HepG2 (cell line): ENCODE measurements at regions not wholly inside any gene's neighbourhood (a gene's known extent, or its start where the extent isn't known, plus 50 kb on each side); places are given as distances from the start of the nearest gene placed in this dataset.

ENCODE experiments used
- CBX1 ChIP-seq: IDR thresholded peaks from one replicate; pipeline ENCODE4 v1.6.1; 2016; ENCODE audit warnings: antibody characterized with exemption, low read depth
- FOXC1 ChIP-seq: sonication (generic); formaldehyde crosslinking; IDR thresholded peaks from 2 replicates; pipeline ENCODE4 v1.8.0; 2022; ENCODE audit warnings: mild to moderate bottlenecking, missing genetic modification reagents, borderline replicate concordance
- HES4 ChIP-seq: sonication (generic); formaldehyde crosslinking; IDR thresholded peaks from 2 replicates; pipeline ENCODE4 v1.9.0; 2021; ENCODE audit warnings: mild to moderate bottlenecking, missing genetic modification reagents, borderline replicate concordance
- HMGA1 ChIP-seq: sonication (generic); formaldehyde crosslinking; conservative IDR thresholded peaks from 2 replicates; pipeline ENCODE4 v1.4.0; 2020; ENCODE audit warnings: missing genetic modification reagents
- IKZF1 ChIP-seq: fragments of 450-650 bp; IDR thresholded peaks from 2 replicates; pipeline ENCODE4 v1.7.1; 2016
- KMT2B ChIP-seq: IDR thresholded peaks from 2 replicates; pipeline ENCODE4 v1.6.1; 2016; ENCODE audit warnings: missing genetic modification reagents, missing compliant biosample characterization
- NAIF1 ChIP-seq: sonication (generic); formaldehyde crosslinking; IDR thresholded peaks from 2 replicates; pipeline ENCODE4 v1.5.0; 2020; ENCODE audit warnings: mild to moderate bottlenecking, missing genetic modification reagents, borderline replicate concordance
- RARA ChIP-seq: IDR thresholded peaks from 2 replicates; pipeline ENCODE4 v1.6.1; 2016; ENCODE audit warnings: missing genetic modification reagents, missing compliant biosample characterization
- SNAPC2 ChIP-seq: sonication (generic); formaldehyde crosslinking; IDR thresholded peaks from 2 replicates; pipeline ENCODE4 v1.8.1; 2022; ENCODE audit warnings: mild to moderate bottlenecking, missing genetic modification reagents
- ZNF101 ChIP-seq: sonication (generic); formaldehyde crosslinking; IDR thresholded peaks from 2 replicates; pipeline ENCODE4 v1.4.0; 2020; ENCODE audit warnings: mild to moderate bottlenecking, low read depth, missing genetic modification reagents, borderline replicate concordance
- ZNF138 ChIP-seq: sonication (generic); formaldehyde crosslinking; IDR thresholded peaks from 2 replicates; pipeline ENCODE4 v1.5.0; 2020; ENCODE audit warnings: mild to moderate bottlenecking, low read depth, missing genetic modification reagents
- ZNF263 ChIP-seq: sonication (generic); formaldehyde crosslinking; IDR thresholded peaks from 2 replicates; pipeline ENCODE4 v1.4.0; 2020; ENCODE audit warnings: missing genetic modification reagents
- ZNF3 ChIP-seq: IDR thresholded peaks from 2 replicates; pipeline ENCODE4 v1.7.0; 2017; ENCODE audit warnings: inconsistent platforms
- ZNF331 ChIP-seq: sonication (generic); formaldehyde crosslinking; IDR thresholded peaks from 2 replicates; pipeline ENCODE4 v1.4.0; 2020; ENCODE audit warnings: missing genetic modification reagents
- ZNF766 ChIP-seq: sonication (generic); formaldehyde crosslinking; IDR thresholded peaks from 2 replicates; pipeline ENCODE4 v1.5.0; 2020; ENCODE audit warnings: missing genetic modification reagents, borderline replicate concordance
- TF ChIP-seq, protein P1 (sequence below): IDR thresholded peaks from 2 replicates; pipeline ENCODE4 v1.6.1; 2016; ENCODE audit warnings: missing biosample characterization, missing genetic modification reagents, low read depth
- TF ChIP-seq, protein P2 (sequence below): sonication (generic); formaldehyde crosslinking; IDR thresholded peaks from 2 replicates; pipeline ENCODE4 v1.5.0; 2020; ENCODE audit warnings: mild to moderate bottlenecking, low read depth, missing genetic modification reagents, borderline replicate concordance
- TF ChIP-seq, protein P3 (sequence below): IDR thresholded peaks from 2 replicates; pipeline ENCODE4 v1.6.1; 2016; ENCODE audit warnings: missing genetic modification reagents, missing compliant biosample characterization
- TF ChIP-seq, protein P4 (sequence below): sonication (generic); formaldehyde crosslinking; IDR thresholded peaks from 2 replicates; pipeline ENCODE4 v1.4.0; 2020; ENCODE audit warnings: missing genetic modification reagents
- TF ChIP-seq, protein P5 (sequence below): sonication (generic); formaldehyde crosslinking; conservative IDR thresholded peaks from 2 replicates; pipeline ENCODE4 v1.8.1; 2023; ENCODE audit warnings: missing genetic modification reagents
- TF ChIP-seq, protein P6 (sequence below): sonication (generic); formaldehyde crosslinking; IDR thresholded peaks from 2 replicates; pipeline ENCODE4 v1.4.0; 2020; ENCODE audit warnings: missing genetic modification reagents

DNA sequence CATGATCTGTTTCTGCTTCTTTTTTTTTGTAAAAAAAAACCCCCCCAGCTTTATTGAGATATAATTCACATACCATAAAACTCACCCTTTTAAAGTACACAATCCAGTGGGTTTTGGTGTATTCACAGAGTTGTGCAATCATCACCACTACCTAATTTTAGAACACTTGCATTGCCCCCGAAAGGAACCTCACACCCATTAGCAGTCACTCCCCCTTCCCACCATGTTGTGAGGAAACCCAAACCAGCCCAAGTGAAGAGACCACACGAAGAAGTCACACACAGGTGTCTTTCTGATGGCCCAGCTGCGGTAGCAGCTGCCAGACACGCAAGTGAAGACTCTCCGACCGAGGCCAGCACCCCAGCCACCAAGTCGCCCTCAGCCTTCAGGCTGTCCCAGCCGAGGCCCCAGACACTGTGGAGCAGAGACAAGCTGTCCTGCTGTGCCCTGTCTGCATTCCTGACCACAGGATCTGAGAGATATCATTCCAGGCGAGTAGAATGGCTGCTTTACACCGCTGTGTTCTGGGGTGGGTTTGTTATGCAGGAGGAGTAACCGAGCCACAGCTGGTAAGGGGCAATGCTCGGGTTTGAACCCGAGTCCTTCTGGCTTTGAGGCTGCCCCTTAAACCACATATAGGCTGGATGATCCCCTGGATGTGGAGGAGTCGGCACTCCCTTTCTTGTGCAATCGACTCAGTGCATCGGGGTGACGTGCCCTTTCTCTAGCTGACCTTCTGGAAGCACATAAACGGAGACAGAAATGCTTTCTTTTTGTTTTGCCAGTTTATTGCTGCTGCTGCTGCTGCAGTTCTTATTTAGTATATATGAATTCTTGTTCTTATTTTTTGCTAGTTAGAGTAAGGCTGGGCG lies 59.1 kb upstream of the PTPN1 start (continued):
- TF ChIP-seq, protein P1, sequence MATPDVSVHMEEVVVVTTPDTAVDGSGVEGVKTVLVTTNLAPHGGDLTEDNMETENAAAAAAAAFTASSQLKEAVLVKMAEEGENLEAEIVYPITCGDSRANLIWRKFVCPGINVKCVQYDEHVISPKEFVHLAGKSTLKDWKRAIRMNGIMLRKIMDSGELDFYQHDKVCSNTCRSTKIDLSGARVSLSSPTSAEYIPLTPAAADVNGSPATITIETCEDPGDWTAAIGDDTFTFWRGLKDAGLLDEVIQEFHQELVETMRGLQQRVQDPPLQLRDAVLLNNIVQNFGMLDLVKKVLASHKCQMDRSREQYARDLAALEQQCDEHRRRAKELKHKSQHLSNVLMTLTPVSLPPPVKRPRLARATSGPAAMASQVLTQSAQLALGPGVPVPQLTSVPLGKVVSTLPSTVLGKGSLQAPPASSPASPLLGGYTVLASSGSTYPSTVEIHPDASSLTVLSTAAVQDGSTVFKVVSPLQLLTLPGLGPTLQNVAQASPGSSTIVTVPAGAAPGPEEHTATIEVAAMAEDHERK (CRISPR knock-in tag): no peak
- TF ChIP-seq, protein P2, sequence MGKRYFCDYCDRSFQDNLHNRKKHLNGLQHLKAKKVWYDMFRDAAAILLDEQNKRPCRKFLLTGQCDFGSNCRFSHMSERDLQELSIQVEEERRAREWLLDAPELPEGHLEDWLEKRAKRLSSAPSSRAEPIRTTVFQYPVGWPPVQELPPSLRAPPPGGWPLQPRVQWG (CRISPR knock-in tag): no peak
- TF ChIP-seq FOXC1 (CRISPR knock-in tag) (peak; percentile 32; the same call in 1 of the 2 replicates), ZNF101 (0 out of 2 replicates have a peak, but pooled peaks have one; percentile 72), CBX1 (no peak), ZNF138 (CRISPR knock-in tag) (0 out of 2 replicates have a peak, but pooled peaks have one; percentile 51), KMT2B (peak; percentile 58; the same call in 1 of the 2 replicates), SNAPC2 (CRISPR knock-in tag) (peak; percentile 51; the same call in 1 of the 2 replicates), IKZF1 (no peak), ZNF3 (CRISPR knock-in tag) (no peak), ZNF766 (no peak), RARA (CRISPR knock-in tag) (peak; percentile 57), ZNF263 (peak; percentile 88), HMGA1 (no peak), ZNF331 (CRISPR knock-in tag) (peak; percentile 60; the same call in 1 of the 2 replicates), HES4 (CRISPR knock-in tag) (no peak), NAIF1 (CRISPR knock-in tag) (no peak; the same call in 1 of the 2 replicates)
- TF ChIP-seq, protein P3, sequence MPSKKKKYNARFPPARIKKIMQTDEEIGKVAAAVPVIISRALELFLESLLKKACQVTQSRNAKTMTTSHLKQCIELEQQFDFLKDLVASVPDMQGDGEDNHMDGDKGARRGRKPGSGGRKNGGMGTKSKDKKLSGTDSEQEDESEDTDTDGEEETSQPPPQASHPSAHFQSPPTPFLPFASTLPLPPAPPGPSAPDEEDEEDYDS (CRISPR knock-in tag): peak; percentile 62
- TF ChIP-seq, protein P4, sequence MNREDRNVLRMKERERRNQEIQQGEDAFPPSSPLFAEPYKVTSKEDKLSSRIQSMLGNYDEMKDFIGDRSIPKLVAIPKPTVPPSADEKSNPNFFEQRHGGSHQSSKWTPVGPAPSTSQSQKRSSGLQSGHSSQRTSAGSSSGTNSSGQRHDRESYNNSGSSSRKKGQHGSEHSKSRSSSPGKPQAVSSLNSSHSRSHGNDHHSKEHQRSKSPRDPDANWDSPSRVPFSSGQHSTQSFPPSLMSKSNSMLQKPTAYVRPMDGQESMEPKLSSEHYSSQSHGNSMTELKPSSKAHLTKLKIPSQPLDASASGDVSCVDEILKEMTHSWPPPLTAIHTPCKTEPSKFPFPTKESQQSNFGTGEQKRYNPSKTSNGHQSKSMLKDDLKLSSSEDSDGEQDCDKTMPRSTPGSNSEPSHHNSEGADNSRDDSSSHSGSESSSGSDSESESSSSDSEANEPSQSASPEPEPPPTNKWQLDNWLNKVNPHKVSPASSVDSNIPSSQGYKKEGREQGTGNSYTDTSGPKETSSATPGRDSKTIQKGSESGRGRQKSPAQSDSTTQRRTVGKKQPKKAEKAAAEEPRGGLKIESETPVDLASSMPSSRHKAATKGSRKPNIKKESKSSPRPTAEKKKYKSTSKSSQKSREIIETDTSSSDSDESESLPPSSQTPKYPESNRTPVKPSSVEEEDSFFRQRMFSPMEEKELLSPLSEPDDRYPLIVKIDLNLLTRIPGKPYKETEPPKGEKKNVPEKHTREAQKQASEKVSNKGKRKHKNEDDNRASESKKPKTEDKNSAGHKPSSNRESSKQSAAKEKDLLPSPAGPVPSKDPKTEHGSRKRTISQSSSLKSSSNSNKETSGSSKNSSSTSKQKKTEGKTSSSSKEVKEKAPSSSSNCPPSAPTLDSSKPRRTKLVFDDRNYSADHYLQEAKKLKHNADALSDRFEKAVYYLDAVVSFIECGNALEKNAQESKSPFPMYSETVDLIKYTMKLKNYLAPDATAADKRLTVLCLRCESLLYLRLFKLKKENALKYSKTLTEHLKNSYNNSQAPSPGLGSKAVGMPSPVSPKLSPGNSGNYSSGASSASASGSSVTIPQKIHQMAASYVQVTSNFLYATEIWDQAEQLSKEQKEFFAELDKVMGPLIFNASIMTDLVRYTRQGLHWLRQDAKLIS: no peak
- TF ChIP-seq, protein P5, sequence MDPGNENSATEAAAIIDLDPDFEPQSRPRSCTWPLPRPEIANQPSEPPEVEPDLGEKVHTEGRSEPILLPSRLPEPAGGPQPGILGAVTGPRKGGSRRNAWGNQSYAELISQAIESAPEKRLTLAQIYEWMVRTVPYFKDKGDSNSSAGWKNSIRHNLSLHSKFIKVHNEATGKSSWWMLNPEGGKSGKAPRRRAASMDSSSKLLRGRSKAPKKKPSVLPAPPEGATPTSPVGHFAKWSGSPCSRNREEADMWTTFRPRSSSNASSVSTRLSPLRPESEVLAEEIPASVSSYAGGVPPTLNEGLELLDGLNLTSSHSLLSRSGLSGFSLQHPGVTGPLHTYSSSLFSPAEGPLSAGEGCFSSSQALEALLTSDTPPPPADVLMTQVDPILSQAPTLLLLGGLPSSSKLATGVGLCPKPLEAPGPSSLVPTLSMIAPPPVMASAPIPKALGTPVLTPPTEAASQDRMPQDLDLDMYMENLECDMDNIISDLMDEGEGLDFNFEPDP (CRISPR knock-in tag): 0 out of 2 replicates have a peak, but pooled peaks have one; percentile 6
- TF ChIP-seq, protein P6, sequence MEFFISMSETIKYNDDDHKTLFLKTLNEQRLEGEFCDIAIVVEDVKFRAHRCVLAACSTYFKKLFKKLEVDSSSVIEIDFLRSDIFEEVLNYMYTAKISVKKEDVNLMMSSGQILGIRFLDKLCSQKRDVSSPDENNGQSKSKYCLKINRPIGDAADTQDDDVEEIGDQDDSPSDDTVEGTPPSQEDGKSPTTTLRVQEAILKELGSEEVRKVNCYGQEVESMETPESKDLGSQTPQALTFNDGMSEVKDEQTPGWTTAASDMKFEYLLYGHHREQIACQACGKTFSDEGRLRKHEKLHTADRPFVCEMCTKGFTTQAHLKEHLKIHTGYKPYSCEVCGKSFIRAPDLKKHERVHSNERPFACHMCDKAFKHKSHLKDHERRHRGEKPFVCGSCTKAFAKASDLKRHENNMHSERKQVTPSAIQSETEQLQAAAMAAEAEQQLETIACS (CRISPR knock-in tag): no peak
